ENCODE measurements at regions not wholly inside any gene's neighbourhood (a gene's known extent, or its start where the extent isn't known, plus 50 kb on each side); places are given as distances from the start of the nearest gene placed in this dataset.

- no peak for DNase-seq
These were observed 67.7 kb upstream of the FAM9A start for GRCh38 chrX:8868906-8869305.

- no peak for DNase-seq
These were observed 67.0 kb upstream of the FAM9A start for GRCh38 chrX:8868070-8868773.

GRCh38 chrX:8867406-8867805 lies 66.2 kb upstream of the FAM9A start:
- no peak for DNase-seq

GRCh38 chrX:8864161-8864560 lies 63.0 kb upstream of the FAM9A start:
- DNase-seq = no peak

GRCh38 chrX:8861908-8862307 lies 60.7 kb upstream of the FAM9A start:
- no peak for DNase-seq

GRCh38 chrX:8851231-8851886 lies 50.2 kb upstream of the FAM9A start:
- DNase-seq = no peak
